Thoracic aorta (tissue), 2 donors: ENCODE measurements at regions not wholly inside any gene's neighbourhood (a gene's known extent, or its start where the extent isn't known, plus 50 kb on each side); places are given as distances from the start of the nearest gene placed in this dataset.

Experiments used
- ATAC-seq: fragments of 150-250 bp; one replicate; pipeline ENCODE4 v1.8.0; 2017; ENCODE audit warnings: low read depth; ENCODE audit not compliant: insufficient number of reproducible peaks, low FRiP score
- DNase-seq: peaks from one replicate; pipeline ENCODE4 v3.0.0-alpha.2; 2020; ENCODE audit warnings: low spot score
- H3K27ac ChIP-seq, 2 donors: fragments of 200-600 bp; sonication (generic); 1 replicate in 1 of 2; 2 replicates in 1 of 2; pipeline ENCODE4 v1.5.1; 2016; ENCODE audit warnings: mild to moderate bottlenecking in 2 of 2, moderate library complexity in 2 of 2
- H3K27me3 ChIP-seq: fragments of 200-600 bp; sonication (generic); replicated peaks from 2 replicates; pipeline ENCODE4 v1.6.0; 2016; ENCODE audit warnings: mild to moderate bottlenecking; ENCODE audit not compliant: insufficient read depth
- H3K36me3 ChIP-seq: fragments of 200-600 bp; sonication (generic); one replicate; pipeline ENCODE4 v1.5.1; 2016
- H3K4me1 ChIP-seq, 2 donors: fragments of 200-600 bp; sonication (generic); 1 replicate in 1 of 2; 2 replicates in 1 of 2; pipeline versions ENCODE4 v1.5.1 to v1.6.0; 2016; ENCODE audit warnings: low read depth in 2 of 2, mild to moderate bottlenecking in 1 of 2; ENCODE audit not compliant: control insufficient read depth in 1 of 2
- H3K4me3 ChIP-seq: fragments of 200-600 bp; sonication (generic); 2 replicates; pipeline ENCODE4 v1.5.1; 2016; ENCODE audit warnings: mild to moderate bottlenecking
- H3K9me3 ChIP-seq: fragments of 200-600 bp; sonication (generic); 2 replicates; pipeline ENCODE4 v1.5.1; 2016
- CTCF ChIP-seq: fragments of 200-600 bp; sonication (generic); IDR thresholded peaks from one replicate; pipeline ENCODE4 v1.5.1; 2019; ENCODE audit warnings: antibody characterized with exemption

GRCh38 chr16:48105976-48106375 lies 49.8 kb downstream of the ABCC12 start:
- DNase-seq (no peak), ATAC-seq (no peak)
- no peak for TF ChIP-seq CTCF
- Histone ChIP-seq H3K27ac (no peak overlapping the region), H3K27me3 (no peaks in the 10 kb centered on the region), H3K9me3 (no peaks in the 10 kb centered on the region), H3K36me3 (no peaks in the 10 kb centered on the region), H3K4me1 (no peaks in the 10 kb centered on the region), H3K4me3 (no peak overlapping the region)

- Histone ChIP-seq H3K27ac (no peak overlapping the region), H3K4me1 (no peaks in the 10 kb centered on the region), H3K27me3 (no peaks in the 10 kb centered on the region), H3K36me3 (no peaks in the 10 kb centered on the region), H3K9me3 (no peaks in the 10 kb centered on the region), H3K4me3 (no peak overlapping the region)
- no peak for TF ChIP-seq CTCF
- ATAC-seq, result no peak
- no peak for DNase-seq
These were observed 50.3 kb downstream of the ABCC12 start for GRCh38 chr16:48105456-48105855.

- no peak for DNase-seq
- H3K36me3 ChIP-seq, result no peaks in the 10 kb centered on the region
- no peak overlapping the region for H3K27ac ChIP-seq
- H3K4me3 ChIP-seq, result no peak overlapping the region
- H3K27me3 ChIP-seq, result no peaks in the 10 kb centered on the region
- no peaks in the 10 kb centered on the region for H3K9me3 ChIP-seq
- no peak for ATAC-seq
- no peak for TF ChIP-seq CTCF
- H3K4me1 ChIP-seq, result no peaks in the 10 kb centered on the region
These were observed 52.2 kb downstream of the ABCC12 start for GRCh38 chr16:48103591-48103990.

- Histone ChIP-seq H3K27me3 (no peaks in the 10 kb centered on the region), H3K4me1 (no peaks in the 10 kb centered on the region), H3K4me3 (no peak overlapping the region), H3K36me3 (no peaks in the 10 kb centered on the region), H3K27ac (no peak overlapping the region), H3K9me3 (no peaks in the 10 kb centered on the region)
- no peak for DNase-seq
- no peak for ATAC-seq
- TF ChIP-seq CTCF, result no peak
These were observed 53.4 kb downstream of the ABCC12 start for GRCh38 chr16:48102083-48103008.

GRCh38 chr16:48101069-48101674 lies 54.6 kb downstream of the ABCC12 start:
- DNase-seq (no peak), ATAC-seq (no peak)
- Histone ChIP-seq H3K27me3 (no peaks in the 10 kb centered on the region), H3K36me3 (no peaks in the 10 kb centered on the region), H3K9me3 (no peaks in the 10 kb centered on the region), H3K4me3 (no peak overlapping the region), H3K27ac (no peak overlapping the region), H3K4me1 (no peaks in the 10 kb centered on the region)
- no peak for TF ChIP-seq CTCF
